Liver (tissue), 2 donors: ENCODE measurements at regions not wholly inside any gene's neighbourhood (a gene's known extent, or its start where the extent isn't known, plus 50 kb on each side); places are given as distances from the start of the nearest gene placed in this dataset.

Source experiments
- CTCF ChIP-seq: fragments of 150-350 bp; IDR thresholded peaks from 2 replicates; pipeline ENCODE4 v1.5.1; 2017; ENCODE audit warnings: improper control_type of control experiment, low read depth, low read length; ENCODE audit not compliant: missing input control
- REST ChIP-seq: IDR thresholded peaks from 2 replicates; pipeline ENCODE4 v1.6.1; 2016; ENCODE audit warnings: antibody characterized with exemption, mild to moderate bottlenecking
- donor health status: healthy.

GRCh38 chr6:16822529-16822928, 61.3 kb upstream of the ATXN1 start:
- no peak for TF ChIP-seq REST
- no peak for TF ChIP-seq CTCF
